ENCODE measurements at regions not wholly inside any gene's neighbourhood (a gene's known extent, or its start where the extent isn't known, plus 50 kb on each side); places are given as distances from the start of the nearest gene placed in this dataset.
A peak's percentile ranks its signal among the peaks of the same experiment; 100 is the strongest.

DNA sequence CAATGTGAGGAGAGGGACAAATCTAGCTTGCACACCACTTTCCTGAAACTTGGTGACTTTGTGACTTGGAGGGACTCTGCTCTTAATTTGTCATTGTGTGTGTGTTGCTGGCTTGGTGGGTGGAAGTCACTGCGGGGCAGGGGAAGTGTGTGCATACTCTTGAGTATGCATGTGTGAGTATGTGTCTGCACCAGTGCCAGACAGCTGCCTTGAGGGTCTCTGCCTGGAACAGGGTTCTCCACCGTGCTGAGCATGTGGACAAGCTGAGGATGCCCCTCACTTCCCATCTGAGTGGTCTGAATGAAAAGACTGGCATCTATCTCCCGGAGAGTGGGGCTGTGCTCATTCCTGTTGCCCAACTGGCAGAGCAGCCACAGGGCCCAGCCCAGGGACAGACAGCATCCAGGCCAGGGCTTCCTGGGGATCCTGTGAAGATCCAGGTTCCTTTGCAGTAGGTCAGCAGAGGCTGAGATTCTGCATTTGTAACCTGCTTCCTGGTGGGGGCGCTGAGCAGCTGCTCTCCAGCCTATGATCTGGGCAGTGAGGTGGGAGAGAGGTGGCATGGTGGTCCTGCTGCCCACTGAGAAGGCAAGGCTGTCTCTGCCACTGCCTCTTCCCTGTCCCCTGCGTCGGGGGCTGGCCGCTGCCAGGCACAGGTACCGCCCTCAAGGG is 138.9 kb upstream of the HAAO start:
- Histone ChIP-seq H3K4me1 (ENCODE audit: control insufficient read depth, insufficient read depth, low read length) (peaks cover 63% of the 10 kb centered on the region), H3K27ac (ENCODE audit: low read length) (no peak overlapping the region), H3K27me3 (ENCODE audit: control insufficient read depth in 1 of 2, insufficient read depth in 2 of 2, low read length in 2 of 2) (no peaks in the 10 kb centered on the region), H3K9me3 (ENCODE audit: control insufficient read depth in 2 of 2, low read length in 2 of 2) (no peaks in the 10 kb centered on the region), H3K36me3 (ENCODE audit: control insufficient read depth in 2 of 2, insufficient read depth in 2 of 2, low read length in 2 of 2) (no peaks in the 10 kb centered on the region), H3K4me3 (ENCODE audit: low read length in 2 of 2) (no peak overlapping the region), H3K9ac (ENCODE audit: low read length in 2 of 2) (no peak overlapping the region)

DNA sequence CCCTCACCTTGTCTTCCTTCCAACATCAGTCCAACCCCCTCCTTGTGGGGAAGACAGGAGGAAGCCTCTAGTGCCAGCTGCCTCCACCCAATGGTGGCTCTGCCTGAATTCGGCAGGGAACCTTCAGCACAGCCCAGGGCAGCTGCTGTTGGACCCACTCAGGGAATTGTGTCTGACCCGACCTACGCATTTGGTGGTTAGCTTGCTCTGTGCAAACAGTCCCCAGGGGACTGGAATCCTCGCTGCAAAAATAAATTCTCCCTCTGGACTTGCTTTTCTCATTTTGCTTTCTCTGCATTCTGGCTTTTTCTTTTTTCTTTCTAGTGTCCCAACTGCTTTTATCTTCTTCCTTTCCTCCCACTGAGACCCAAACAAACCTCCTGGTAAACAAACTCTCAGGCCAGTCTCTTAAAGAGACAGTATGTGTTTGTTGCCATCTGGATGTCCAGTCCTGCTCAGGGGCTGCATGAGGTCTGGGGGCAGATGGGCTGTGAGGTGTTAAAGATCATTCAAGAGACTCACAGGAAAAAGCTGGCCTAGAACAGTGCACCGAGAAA is 137.7 kb upstream of the HAAO start:
- Histone ChIP-seq H3K36me3 (ENCODE audit: control insufficient read depth in 2 of 2, insufficient read depth in 2 of 2, low read length in 2 of 2) (no peaks in the 10 kb centered on the region), H3K27me3 (ENCODE audit: control insufficient read depth in 1 of 2, insufficient read depth in 2 of 2, low read length in 2 of 2) (no peaks in the 10 kb centered on the region), H3K4me3 (ENCODE audit: low read length in 2 of 2) (peak overlapping the region in 1 of 2 donors; percentile 22), H3K27ac (ENCODE audit: low read length) (peak overlapping the region; percentile 94), H3K4me1 (ENCODE audit: control insufficient read depth, insufficient read depth, low read length) (peaks cover 70% of the 10 kb centered on the region), H3K9ac (ENCODE audit: low read length in 2 of 2) (peak overlapping the region in 1 of 2 donors; percentile 5), H3K9me3 (ENCODE audit: control insufficient read depth in 2 of 2, low read length in 2 of 2) (no peaks in the 10 kb centered on the region)

DNA sequence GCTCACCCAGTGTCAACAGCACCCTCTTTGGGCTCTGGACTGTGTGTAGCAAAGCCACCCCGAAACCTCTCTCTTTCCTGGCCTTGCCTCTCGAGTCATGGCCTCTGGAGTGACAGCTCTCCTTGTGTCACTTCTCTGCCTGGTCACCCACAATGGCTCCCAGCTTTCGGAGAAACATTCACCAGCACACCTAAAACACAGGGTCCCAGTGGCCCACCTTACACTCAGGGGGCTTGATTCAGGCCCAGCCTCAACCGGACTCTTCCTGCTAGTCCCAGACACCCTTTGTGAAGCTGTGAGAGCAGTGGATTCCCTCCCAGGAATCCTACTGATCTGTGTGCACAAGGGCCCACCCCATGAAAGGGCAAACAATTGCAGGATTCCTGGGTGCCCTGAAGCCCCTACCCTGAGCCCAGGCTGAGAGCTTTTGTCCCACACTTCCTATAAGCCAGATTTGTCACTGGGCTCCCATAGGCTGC is 137.2 kb upstream of the HAAO start:
- H3K4me1 ChIP-seq (ENCODE audit: control insufficient read depth, insufficient read depth, low read length) = peaks cover 75% of the 10 kb centered on the region

DNA sequence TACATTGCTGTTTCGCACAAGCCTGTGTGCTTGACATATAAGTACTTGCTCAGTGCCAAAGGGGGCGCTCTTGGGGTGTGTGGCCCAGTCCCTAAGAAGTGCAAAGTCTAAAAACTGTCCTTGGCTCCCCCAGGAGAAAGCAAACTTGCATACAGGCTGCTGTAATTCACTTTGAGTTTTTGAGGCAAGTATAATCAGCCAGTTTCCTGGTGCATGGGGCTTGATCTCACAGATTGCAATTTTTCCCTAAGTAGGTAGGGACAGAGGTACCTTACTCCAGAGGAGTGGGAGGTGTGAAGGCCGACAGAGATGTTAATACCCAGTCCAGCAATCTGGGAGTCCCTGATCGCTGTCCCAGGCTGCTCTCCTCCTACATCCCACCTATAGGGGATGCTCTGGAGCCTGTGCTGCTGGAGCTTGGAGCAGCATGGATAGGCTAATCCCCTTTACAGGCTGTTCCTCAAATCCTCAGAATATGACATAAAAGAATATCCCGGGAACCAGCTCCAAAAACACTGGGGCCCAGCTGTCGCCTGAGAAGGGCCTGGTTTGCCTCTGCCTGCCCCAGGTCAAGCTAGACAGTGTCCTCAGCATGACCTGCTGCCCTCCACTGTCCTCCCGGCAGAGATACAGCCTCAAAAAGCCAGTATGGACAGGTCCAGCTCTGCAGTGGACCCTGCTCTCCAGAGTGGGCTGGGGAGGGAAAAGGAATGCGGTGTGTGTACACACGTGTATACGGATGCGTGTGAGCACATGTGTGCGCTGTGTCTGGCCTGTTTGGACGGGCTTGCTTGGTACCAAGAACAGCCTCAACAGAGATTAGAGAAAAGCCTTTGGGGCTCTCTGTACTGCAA is 136.5 kb upstream of the HAAO start:
- no peaks in the 10 kb centered on the region for H3K9me3 ChIP-seq (ENCODE audit: control insufficient read depth in 2 of 2, low read length in 2 of 2)
- no peaks in the 10 kb centered on the region for H3K36me3 ChIP-seq (ENCODE audit: control insufficient read depth in 2 of 2, insufficient read depth in 2 of 2, low read length in 2 of 2)
- peak overlapping the region; percentile 94 for H3K27ac ChIP-seq (ENCODE audit: low read length)
- no peaks in the 10 kb centered on the region for H3K27me3 ChIP-seq (ENCODE audit: control insufficient read depth in 1 of 2, insufficient read depth in 2 of 2, low read length in 2 of 2)
- H3K9ac ChIP-seq (ENCODE audit: low read length in 2 of 2) = peak overlapping the region; percentile 0 to 21
- H3K4me1 ChIP-seq (ENCODE audit: control insufficient read depth, insufficient read depth, low read length) = peaks cover 82% of the 10 kb centered on the region
- no peak overlapping the region for H3K4me3 ChIP-seq (ENCODE audit: low read length in 2 of 2)

More for the DNA sequence above, 137.2 kb upstream of the HAAO start:
- H3K27ac ChIP-seq (ENCODE audit: low read length) = peak overlapping the region; percentile 94
- H3K36me3 ChIP-seq (ENCODE audit: control insufficient read depth in 2 of 2, insufficient read depth in 2 of 2, low read length in 2 of 2) = no peaks in the 10 kb centered on the region
- H3K9ac ChIP-seq (ENCODE audit: low read length in 2 of 2) = peak overlapping the region; percentile 5 to 21
- H3K27me3 ChIP-seq (ENCODE audit: control insufficient read depth in 1 of 2, insufficient read depth in 2 of 2, low read length in 2 of 2) = no peaks in the 10 kb centered on the region
- peak overlapping the region in 1 of 2 donors; percentile 22 for H3K4me3 ChIP-seq (ENCODE audit: low read length in 2 of 2)
- no peaks in the 10 kb centered on the region for H3K9me3 ChIP-seq (ENCODE audit: control insufficient read depth in 2 of 2, low read length in 2 of 2)

DNA sequence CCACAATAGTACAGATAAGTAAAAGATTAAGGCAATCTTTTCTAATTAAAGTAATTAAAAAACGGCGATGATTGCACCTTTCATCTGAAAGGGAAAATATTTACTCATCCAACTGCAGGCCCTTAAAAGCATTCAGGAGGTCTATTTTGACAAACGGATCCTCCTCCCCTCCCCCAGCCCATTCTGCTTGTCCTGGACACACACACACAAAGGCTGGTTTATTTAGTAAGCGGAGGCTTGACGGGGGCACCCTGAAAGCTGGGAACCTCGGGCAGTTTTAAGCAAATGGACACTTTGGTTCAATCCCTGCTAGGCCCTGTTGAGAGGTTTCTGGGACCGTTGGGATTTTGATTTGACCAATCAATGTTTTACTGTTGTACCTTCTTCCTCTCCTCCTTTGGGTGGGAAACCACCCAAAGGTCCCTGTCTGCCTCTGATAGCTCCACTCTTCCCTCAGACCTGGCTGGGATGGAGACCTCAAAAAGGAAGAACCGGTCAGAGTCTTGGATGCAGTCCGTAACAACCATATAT is 135.8 kb upstream of the HAAO start:
- H3K4me3 ChIP-seq (ENCODE audit: low read length in 2 of 2) = no peak overlapping the region
- H3K9me3 ChIP-seq (ENCODE audit: control insufficient read depth in 2 of 2, low read length in 2 of 2) = no peaks in the 10 kb centered on the region
- H3K27me3 ChIP-seq (ENCODE audit: control insufficient read depth in 1 of 2, insufficient read depth in 2 of 2, low read length in 2 of 2) = no peaks in the 10 kb centered on the region
- peaks cover 89% of the 10 kb centered on the region for H3K4me1 ChIP-seq (ENCODE audit: control insufficient read depth, insufficient read depth, low read length)
- H3K9ac ChIP-seq (ENCODE audit: low read length in 2 of 2) = no peak overlapping the region
- no peaks in the 10 kb centered on the region for H3K36me3 ChIP-seq (ENCODE audit: control insufficient read depth in 2 of 2, insufficient read depth in 2 of 2, low read length in 2 of 2)
- peak overlapping the region; percentile 94 for H3K27ac ChIP-seq (ENCODE audit: low read length)

DNA sequence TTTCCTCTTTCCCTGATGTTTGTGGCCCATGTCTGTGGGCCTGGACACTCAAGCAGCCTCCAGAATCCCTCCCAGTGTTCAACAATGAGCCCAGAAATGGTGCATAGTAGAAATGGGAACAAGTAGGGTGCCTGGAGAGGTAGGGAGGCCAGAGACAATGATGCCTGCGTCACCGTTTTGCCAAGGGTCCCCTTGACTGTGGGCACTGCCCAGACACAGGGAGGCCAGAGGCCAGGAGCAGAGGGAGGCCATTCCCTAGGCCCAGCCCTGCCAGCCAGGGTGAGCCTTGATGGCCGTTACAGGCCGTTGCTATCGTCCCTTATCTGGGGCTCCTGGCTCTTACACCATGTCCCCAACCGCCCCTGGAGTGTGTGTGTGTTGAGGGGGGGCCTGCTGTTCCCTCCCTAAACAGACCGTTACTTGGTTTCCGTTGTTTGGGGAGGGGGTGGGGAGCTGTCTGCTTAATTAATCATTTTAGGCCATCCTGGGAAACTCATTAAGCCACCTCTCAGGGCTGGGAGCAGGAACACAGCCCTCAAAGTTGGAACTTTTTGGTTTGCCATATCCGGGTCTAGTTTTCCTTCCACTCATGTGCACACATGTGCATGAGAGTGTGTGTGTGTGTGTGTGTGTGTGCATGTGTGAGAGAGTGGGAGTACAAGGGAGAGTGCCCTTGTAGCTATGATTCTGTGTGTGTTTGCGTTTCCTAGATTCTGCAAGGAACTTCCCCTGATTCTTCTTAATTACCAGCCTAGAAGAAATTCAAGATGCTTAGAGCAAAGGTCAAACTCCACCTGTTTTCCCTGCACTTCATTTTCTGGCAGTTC is 135.2 kb upstream of the HAAO start:
- H3K27ac ChIP-seq (ENCODE audit: low read length) = peak overlapping the region; percentile 94
- no peaks in the 10 kb centered on the region for H3K9me3 ChIP-seq (ENCODE audit: control insufficient read depth in 2 of 2, low read length in 2 of 2)
- H3K4me3 ChIP-seq (ENCODE audit: low read length in 2 of 2) = peak overlapping the region in 1 of 2 donors; percentile 8
- H3K27me3 ChIP-seq (ENCODE audit: control insufficient read depth in 1 of 2, insufficient read depth in 2 of 2, low read length in 2 of 2) = no peaks in the 10 kb centered on the region
- peak overlapping the region in 1 of 2 donors; percentile 67 for H3K9ac ChIP-seq (ENCODE audit: low read length in 2 of 2)
- H3K4me1 ChIP-seq (ENCODE audit: control insufficient read depth, insufficient read depth, low read length) = peaks cover 90% of the 10 kb centered on the region
- H3K36me3 ChIP-seq (ENCODE audit: control insufficient read depth in 2 of 2, insufficient read depth in 2 of 2, low read length in 2 of 2) = no peaks in the 10 kb centered on the region

DNA sequence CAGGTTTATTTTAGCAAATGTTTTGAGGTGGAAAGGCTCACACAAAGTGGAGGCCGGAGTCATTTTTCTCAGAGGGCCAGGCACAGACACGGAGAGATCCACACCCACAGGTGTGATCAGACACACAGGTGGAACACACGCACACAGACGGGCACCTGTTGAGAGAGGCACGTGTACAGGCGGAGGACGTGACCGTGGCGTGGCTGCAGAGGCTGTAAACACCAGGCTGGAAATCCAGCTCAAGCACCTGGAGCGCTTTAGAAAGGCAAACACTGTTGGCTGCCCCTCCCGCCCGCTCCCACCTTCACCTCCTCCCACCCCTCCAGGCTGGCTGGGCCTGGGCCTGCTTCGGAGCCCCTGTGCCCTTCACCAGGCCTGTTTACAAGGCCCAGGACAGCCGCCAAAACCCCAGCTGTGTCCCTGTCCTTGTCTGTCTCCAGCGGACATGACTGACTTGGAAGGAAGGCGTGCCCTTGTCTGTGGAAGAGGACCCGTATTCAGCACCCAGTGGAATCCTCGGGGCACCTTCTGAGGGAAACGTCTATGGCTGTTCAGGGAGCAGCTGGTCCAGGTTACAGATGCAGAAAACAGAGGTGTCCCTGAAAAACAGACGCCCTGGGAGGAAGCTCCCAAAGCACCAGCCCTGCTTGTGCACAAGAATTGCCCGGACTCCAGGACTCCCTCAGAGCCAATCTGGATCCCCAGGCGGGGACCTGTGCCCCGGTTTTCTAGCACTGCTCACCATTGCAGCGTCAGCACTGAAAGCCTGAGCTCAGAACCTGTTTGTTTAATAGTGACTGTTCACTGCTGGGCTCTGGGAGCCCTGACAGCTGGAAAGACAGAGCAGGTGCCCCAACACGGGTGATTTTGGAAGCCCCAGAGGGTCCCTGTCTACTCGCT is 134.3 kb upstream of the HAAO start:
- Histone ChIP-seq H3K27me3 (ENCODE audit: control insufficient read depth in 1 of 2, insufficient read depth in 2 of 2, low read length in 2 of 2) (no peaks in the 10 kb centered on the region), H3K4me1 (ENCODE audit: control insufficient read depth, insufficient read depth, low read length) (peaks cover 92% of the 10 kb centered on the region), H3K9me3 (ENCODE audit: control insufficient read depth in 2 of 2, low read length in 2 of 2) (no peaks in the 10 kb centered on the region), H3K9ac (ENCODE audit: low read length in 2 of 2) (peak overlapping the region; percentile 51 to 67), H3K4me3 (ENCODE audit: low read length in 2 of 2) (peak overlapping the region in 1 of 2 donors; percentile 8), H3K36me3 (ENCODE audit: control insufficient read depth in 2 of 2, insufficient read depth in 2 of 2, low read length in 2 of 2) (no peaks in the 10 kb centered on the region), H3K27ac (ENCODE audit: low read length) (peak overlapping the region; percentile 94)

DNA sequence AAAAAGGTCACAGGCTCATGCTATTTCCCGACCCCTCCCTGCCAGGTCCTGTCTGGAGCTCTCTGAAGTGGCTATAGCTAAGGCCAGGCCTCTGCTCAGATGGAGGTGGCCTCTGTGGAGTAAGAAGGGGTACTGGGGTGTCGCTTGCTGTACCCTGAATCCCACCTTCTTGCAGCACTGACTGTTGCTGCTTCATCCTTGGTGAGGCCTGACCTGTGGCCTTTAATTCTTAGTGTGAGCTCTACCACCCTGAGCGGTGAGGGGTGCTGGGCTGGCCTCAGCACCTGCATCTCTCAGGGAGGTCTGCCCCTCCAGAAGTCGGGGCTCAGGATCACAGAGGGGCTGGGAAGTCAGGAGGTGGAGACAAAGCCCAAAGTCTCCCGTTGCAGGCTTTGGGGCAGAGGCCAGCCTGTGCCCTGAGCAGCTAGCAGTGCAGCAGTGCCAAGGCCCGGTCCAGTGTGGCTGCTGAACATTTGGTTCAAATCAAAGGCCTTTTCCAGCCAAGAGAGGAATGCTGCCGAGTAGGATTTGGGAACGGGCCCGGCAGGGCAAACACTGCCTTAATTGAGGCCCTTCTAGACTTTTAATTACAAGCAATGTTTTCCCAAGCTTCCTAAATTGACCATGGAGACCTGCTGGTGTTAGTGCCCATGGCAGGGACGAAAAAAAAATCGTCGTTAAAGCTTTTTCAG is 133.5 kb upstream of the HAAO start:
- peaks cover 93% of the 10 kb centered on the region for H3K4me1 ChIP-seq (ENCODE audit: control insufficient read depth, insufficient read depth, low read length)
- no peaks in the 10 kb centered on the region for H3K27me3 ChIP-seq (ENCODE audit: control insufficient read depth in 1 of 2, insufficient read depth in 2 of 2, low read length in 2 of 2)
- H3K9ac ChIP-seq (ENCODE audit: low read length in 2 of 2) = peak overlapping the region; percentile 51 to 67
- peak overlapping the region; percentile 94 for H3K27ac ChIP-seq (ENCODE audit: low read length)
- peak overlapping the region in 1 of 2 donors; percentile 44 for H3K4me3 ChIP-seq (ENCODE audit: low read length in 2 of 2)
- no peaks in the 10 kb centered on the region for H3K36me3 ChIP-seq (ENCODE audit: control insufficient read depth in 2 of 2, insufficient read depth in 2 of 2, low read length in 2 of 2)
- H3K9me3 ChIP-seq (ENCODE audit: control insufficient read depth in 2 of 2, low read length in 2 of 2) = no peaks in the 10 kb centered on the region

DNA sequence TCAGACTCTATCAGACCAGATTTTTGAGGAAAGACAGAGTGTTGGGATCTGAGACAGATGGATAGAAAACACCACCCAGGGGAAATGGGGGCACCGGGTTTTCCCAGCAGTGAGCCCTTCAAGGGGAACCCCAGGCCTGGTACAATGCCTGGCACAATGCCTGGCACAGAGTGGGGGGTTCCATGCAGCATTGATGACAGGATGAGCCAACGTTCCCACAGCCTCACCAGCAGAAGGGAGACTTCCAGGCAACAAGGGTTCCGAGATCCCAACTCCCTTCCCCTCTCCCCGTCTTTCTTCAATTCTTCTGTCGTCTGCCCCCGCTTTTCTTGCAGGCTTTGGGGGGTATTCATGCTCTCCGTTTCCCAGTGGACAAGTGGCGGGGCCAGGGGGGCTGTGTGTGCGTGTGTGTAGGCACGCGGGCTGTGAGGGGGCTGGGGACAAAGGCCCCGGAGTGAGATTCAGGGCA is 132.1 kb upstream of the HAAO start:
- peaks cover 83% of the 10 kb centered on the region for H3K4me1 ChIP-seq (ENCODE audit: control insufficient read depth, insufficient read depth, low read length)
- peak overlapping the region; percentile 94 for H3K27ac ChIP-seq (ENCODE audit: low read length)
- no peaks in the 10 kb centered on the region for H3K27me3 ChIP-seq (ENCODE audit: control insufficient read depth in 1 of 2, insufficient read depth in 2 of 2, low read length in 2 of 2)
- peak overlapping the region; percentile 58 to 67 for H3K9ac ChIP-seq (ENCODE audit: low read length in 2 of 2)
- H3K9me3 ChIP-seq (ENCODE audit: control insufficient read depth in 2 of 2, low read length in 2 of 2) = no peaks in the 10 kb centered on the region
- peak overlapping the region in 1 of 2 donors; percentile 44 for H3K4me3 ChIP-seq (ENCODE audit: low read length in 2 of 2)
- H3K36me3 ChIP-seq (ENCODE audit: control insufficient read depth in 2 of 2, insufficient read depth in 2 of 2, low read length in 2 of 2) = no peaks in the 10 kb centered on the region
